GM23338 (cell line): ENCODE measurements at regions not wholly inside any gene's neighbourhood (a gene's known extent, or its start where the extent isn't known, plus 50 kb on each side); places are given as distances from the start of the nearest gene placed in this dataset.

Experiments used
- ATAC-seq: fragments of 200-7000 bp; cut with Tn5 transposase; 3 replicates; pipeline ENCODE4 v1.9.1; 2020
- DNase-seq: peaks from one replicate; pipeline ENCODE4 v3.0.0-alpha.2; 2015; ENCODE audit warnings: low spot score
- H2AFZ ChIP-seq: fragments of 200-600 bp; sonication (generic); 2 replicates; pipeline ENCODE4 v1.8.0; 2016; ENCODE audit warnings: antibody characterized with exemption, mild to moderate bottlenecking, moderate library complexity
- H3F3A ChIP-seq: fragments of 200-600 bp; sonication (generic); replicated peaks from 2 replicates; pipeline ENCODE4 v1.8.0; 2017; ENCODE audit warnings: antibody characterized with exemption, mixed run types, low read depth
- H3K27ac ChIP-seq: fragments of 200-600 bp; sonication (generic); 2 replicates; pipeline ENCODE4 v1.6.1; 2016; ENCODE audit warnings: low read depth
- H3K27me3 ChIP-seq: fragments of 200-600 bp; sonication (generic); 2 replicates; pipeline ENCODE4 v1.8.0; 2016; ENCODE audit warnings: mild to moderate bottlenecking, mixed run types, moderate library complexity; ENCODE audit not compliant: insufficient read depth
- H3K36me3 ChIP-seq: fragments of 200-600 bp; sonication (generic); 2 replicates; pipeline ENCODE4 v1.8.0; 2016; ENCODE audit warnings: mild to moderate bottlenecking; ENCODE audit not compliant: insufficient read depth
- H3K4me1 ChIP-seq: fragments of 200-600 bp; sonication (generic); 2 replicates; pipeline ENCODE4 v1.8.0; 2016; ENCODE audit warnings: mild to moderate bottlenecking, moderate library complexity; ENCODE audit not compliant: insufficient read depth
- H3K4me2 ChIP-seq: fragments of 200-600 bp; sonication (generic); 2 replicates; pipeline ENCODE4 v1.7.1; 2017; ENCODE audit warnings: mixed run types
- H3K4me3 ChIP-seq: fragments of 200-600 bp; sonication (generic); 2 replicates; pipeline ENCODE4 v1.6.1; 2016; ENCODE audit warnings: mixed run types
- H3K79me2 ChIP-seq: fragments of 200-600 bp; sonication (generic); replicated peaks from 2 replicates; pipeline ENCODE4 v1.8.0; 2017; ENCODE audit warnings: mild to moderate bottlenecking; ENCODE audit not compliant: insufficient read depth
- H3K9me2 ChIP-seq: fragments of 200-600 bp; sonication (generic); 2 replicates; pipeline ENCODE4 v1.8.0; 2017; ENCODE audit not compliant: insufficient read depth
- H4K20me1 ChIP-seq: fragments of 200-600 bp; sonication (generic); replicated peaks from 2 replicates; pipeline ENCODE4 v1.8.0; 2017; ENCODE audit warnings: mild to moderate bottlenecking; ENCODE audit not compliant: insufficient read depth
- H3K27ac Mint-ChIP-seq: 2 replicates; pipeline ENCODE4 v1.8.0; 2020; ENCODE audit warnings: inconsistent platforms, mild to moderate bottlenecking, moderate library complexity, mixed read lengths
- H3K27me3 Mint-ChIP-seq: 3 replicates; pipeline ENCODE4 v1.8.0; 2022; ENCODE audit warnings: low read depth, mild to moderate bottlenecking, moderate library complexity, mixed read lengths, inconsistent platforms; ENCODE audit not compliant: insufficient read depth, poor library complexity
- H3K36me3 Mint-ChIP-seq: 3 replicates; pipeline ENCODE4 v1.8.0; 2021; ENCODE audit warnings: low read depth, mild to moderate bottlenecking, inconsistent platforms, moderate library complexity, mixed read lengths
- H3K4me1 Mint-ChIP-seq: 3 replicates; pipeline ENCODE4 v1.8.0; 2020; ENCODE audit warnings: mild to moderate bottlenecking, inconsistent platforms, mixed read lengths
- H3K4me3 Mint-ChIP-seq: 3 replicates; pipeline ENCODE4 v1.8.0; 2021; ENCODE audit warnings: moderate library complexity, mild to moderate bottlenecking, inconsistent platforms, mixed read lengths
- H3K9me3 Mint-ChIP-seq: 3 replicates; pipeline ENCODE4 v1.8.0; 2020; ENCODE audit warnings: moderate library complexity, mild to moderate bottlenecking, inconsistent platforms, mixed read lengths
- CREB1 ChIP-seq: fragments of 250-450 bp; sonication (Bioruptor Pico); IDR thresholded peaks from 2 replicates; pipeline ENCODE4 v1.5.0; 2020; ENCODE audit warnings: low read depth, mild to moderate bottlenecking, moderate library complexity
- CTCF ChIP-seq, 2 experiments: fragments of 200-600 bp in 1 of 2; sonication (generic) in 1 of 2; conservative IDR thresholded peaks; 2 replicates each; pipeline versions ENCODE4 v1.5.1 to v1.6.1; 2016 to 2017; ENCODE audit warnings: antibody characterized with exemption in 2 of 2, low read depth in 2 of 2, mild to moderate bottlenecking in 2 of 2, moderate library complexity in 1 of 2
- ETS1 ChIP-seq: IDR thresholded peaks from 2 replicates; pipeline ENCODE4 v1.6.1; 2016; ENCODE audit warnings: antibody characterized with exemption
- EZH2 ChIP-seq: fragments of 200-600 bp; sonication (generic); IDR thresholded peaks from one replicate; pipeline ENCODE4 v1.8.0; 2017; ENCODE audit warnings: antibody characterized with exemption, mild to moderate bottlenecking, low read depth; ENCODE audit not compliant: unreplicated experiment
- EZH2phosphoT487 ChIP-seq: fragments of 200-600 bp; sonication (generic); IDR thresholded peaks from one replicate; pipeline ENCODE4 v1.8.1; 2018; ENCODE audit warnings: antibody characterized with exemption; ENCODE audit not compliant: unreplicated experiment
- JUNB ChIP-seq: IDR thresholded peaks from one replicate; pipeline ENCODE4 v1.6.1; 2016; ENCODE audit warnings: antibody characterized with exemption; ENCODE audit not compliant: unreplicated experiment
- NANOG ChIP-seq: IDR thresholded peaks from 2 replicates; pipeline ENCODE4 v1.6.1; 2016; ENCODE audit warnings: antibody characterized with exemption, borderline replicate concordance
- POLR2AphosphoS5 ChIP-seq: IDR thresholded peaks from 2 replicates; pipeline ENCODE4 v1.6.1; 2016; ENCODE audit warnings: antibody characterized with exemption, low read depth
- REST ChIP-seq: IDR thresholded peaks from one replicate; pipeline ENCODE4 v1.6.1; 2018; ENCODE audit warnings: antibody characterized with exemption; ENCODE audit not compliant: unreplicated experiment
- STAT1 ChIP-seq: IDR thresholded peaks from one replicate; pipeline ENCODE4 v1.6.1; 2016; ENCODE audit warnings: antibody characterized with exemption; ENCODE audit not compliant: unreplicated experiment
- ZNF114 ChIP-seq: fragments of 250-450 bp; sonication (Bioruptor Pico); IDR thresholded peaks from 2 replicates; pipeline ENCODE4 v1.5.0; 2020; ENCODE audit warnings: mild to moderate bottlenecking, moderate library complexity
- ZNF331 ChIP-seq: fragments of 250-450 bp; sonication (Bioruptor Pico); IDR thresholded peaks from 2 replicates; pipeline ENCODE4 v1.5.0; 2020; ENCODE audit warnings: low read depth, mild to moderate bottlenecking, moderate library complexity
- ZNF462 ChIP-seq: fragments of 250-450 bp; sonication (Bioruptor Pico); IDR thresholded peaks from 2 replicates; pipeline ENCODE4 v1.5.0; 2020; ENCODE audit warnings: mild to moderate bottlenecking, moderate library complexity

- peaks cover 11% of the 10 kb centered on the region for H3K9me3 Mint-ChIP-seq
Measured at GRCh38 chr13:36530050-36530789, 97.9 kb downstream of the CCNA1 start.

More at GRCh38 chr13:36530050-36530789, 97.9 kb downstream of the CCNA1 start:
- Histone ChIP-seq H3K79me2 (no peaks in the 10 kb centered on the region), H3K36me3 (no peaks in the 10 kb centered on the region), H4K20me1 (no peaks in the 10 kb centered on the region), H3K27ac (no peak overlapping the region), H3K4me1 (peaks cover 12% of the 10 kb centered on the region; the same call in 1 of the 2 replicates), H3F3A (no peaks in the 10 kb centered on the region), H3K4me3 (no peak overlapping the region), H3K9me2 (peaks cover 6% of the 10 kb centered on the region; the same call in 1 of the 2 replicates), H3K4me2 (no peak overlapping the region; the same call in 1 of the 2 replicates), H2AFZ (peak overlapping the region; percentile 81), H3K27me3 (no peaks in the 10 kb centered on the region)
- Mint-ChIP-seq H3K27me3 (peaks cover 8% of the 10 kb centered on the region), H3K36me3 (peaks cover 7% of the 10 kb centered on the region; the same call in 1 of the 3 replicates), H3K4me1 (peaks cover 28% of the 10 kb centered on the region), H3K27ac (no peak overlapping the region), H3K4me3 (no peak overlapping the region)
- no peak for DNase-seq
- ATAC-seq: peak; percentile 71
- no peak for TF ChIP-seq ZNF462 (CRISPR knock-in tag)
- TF ChIP-seq EZH2phosphoT487: no peak
- TF ChIP-seq EZH2: no peak
- no peak for TF ChIP-seq STAT1
- no peak for TF ChIP-seq NANOG
- TF ChIP-seq JUNB: no peak
- TF ChIP-seq CREB1 (CRISPR knock-in tag): no peak
- no peak for TF ChIP-seq ETS1
- no peak for TF ChIP-seq POLR2AphosphoS5
- no peak for TF ChIP-seq ZNF114
- TF ChIP-seq REST: no peak
- no peak for TF ChIP-seq CTCF (conservative IDR thresholded peaks at IDR 0.05; ENCODE audit: low read depth in 2 of 2)
- TF ChIP-seq ZNF331 (CRISPR knock-in tag): no peak
